ENCODE measurements at regions not wholly inside any gene's neighbourhood (a gene's known extent, or its start where the extent isn't known, plus 50 kb on each side); places are given as distances from the start of the nearest gene placed in this dataset.

GRCh38 chr5:161134956-161135355, 282.9 kb upstream of the ATP10B start:
- no peaks in the 10 kb centered on the region for H3F3A ChIP-seq (replicated peaks; ENCODE audit: insufficient read depth)
- CTCF ChIA-PET: no interaction called here
- no peaks in the 10 kb centered on the region for H3K79me2 ChIP-seq (ENCODE audit: insufficient read depth)
- no peaks in the 10 kb centered on the region for H3K36me3 ChIP-seq (replicated peaks in 1 of 2; ENCODE audit: control insufficient read depth in 1 of 2, insufficient read depth in 2 of 2, low read length in 1 of 2)
- POLR2A ChIA-PET: no interaction called here
- no peak for TF ChIP-seq NRF1 (IDR thresholded peaks at IDR 0.05; ENCODE audit: low read depth, low read length)
- no peak for TF ChIP-seq FOXJ3 (CRISPR knock-in tag; IDR thresholded peaks at IDR 0.05)
- H3K27ac ChIP-seq (ENCODE audit: low read depth in 2 of 2, low read length in 1 of 2): no peak overlapping the region
- no peak overlapping the region for H2AFZ ChIP-seq (ENCODE audit: low read depth)
- 6% methylated on average over 4 of the region's 5 CpGs for WGBS (ENCODE audit: low lambda C conversion rate)
- no peaks in the 10 kb centered on the region for H3K9me2 ChIP-seq
- no peaks in the 10 kb centered on the region for H3K27me3 ChIP-seq (ENCODE audit: insufficient read depth)
- no peak overlapping the region for H3K4me3 ChIP-seq (ENCODE audit: low read depth in 2 of 2, low read length in 1 of 2)
- no peak overlapping the region for H3K4me2 ChIP-seq
- DNase-seq: no peak
- H4K20me1 ChIP-seq (ENCODE audit: insufficient read depth): no peaks in the 10 kb centered on the region
- no peak overlapping the region for H3K9ac ChIP-seq
- H3K4me1 ChIP-seq (ENCODE audit: control insufficient read depth in 1 of 2, insufficient read depth in 2 of 2, low read depth in 1 of 2, low read length in 1 of 2): no peaks in the 10 kb centered on the region
- no peaks in the 10 kb centered on the region for H3K9me3 ChIP-seq

GRCh38 chr5:161134083-161134482, 282.1 kb upstream of the ATP10B start:
- Histone ChIP-seq H3K27ac (ENCODE audit: low read depth in 2 of 2, low read length in 1 of 2) (no peak overlapping the region), H3K9me2 (no peaks in the 10 kb centered on the region), H3K4me1 (ENCODE audit: control insufficient read depth in 1 of 2, insufficient read depth in 2 of 2, low read depth in 1 of 2, low read length in 1 of 2) (no peaks in the 10 kb centered on the region), H3K9ac (no peak overlapping the region), H3K4me3 (ENCODE audit: low read depth in 2 of 2, low read length in 1 of 2) (no peak overlapping the region), H4K20me1 (ENCODE audit: insufficient read depth) (no peaks in the 10 kb centered on the region), H3K9me3 (no peaks in the 10 kb centered on the region), H3K79me2 (ENCODE audit: insufficient read depth) (no peaks in the 10 kb centered on the region), H3K27me3 (ENCODE audit: insufficient read depth) (no peaks in the 10 kb centered on the region), H3K4me2 (no peak overlapping the region), H3K36me3 (replicated peaks in 1 of 2; ENCODE audit: control insufficient read depth in 1 of 2, insufficient read depth in 2 of 2, low read length in 1 of 2) (no peaks in the 10 kb centered on the region), H3F3A (replicated peaks; ENCODE audit: insufficient read depth) (no peaks in the 10 kb centered on the region), H2AFZ (ENCODE audit: low read depth) (no peak overlapping the region)
- no peak for TF ChIP-seq YY1 (IDR thresholded peaks at IDR 0.05; ENCODE audit: low read depth)
- CTCF ChIA-PET: interaction anchor here (0.6 kb wide), 1 partner anchor 310 kb away, joined by 3 read pairs; no protein-coding TSS in a partner anchor
- POLR2A ChIA-PET: no interaction called here
- no peak for DNase-seq
- 25% methylated on average over 2 of the region's 2 CpGs for WGBS (ENCODE audit: low lambda C conversion rate)

GRCh38 chr5:161115941-161116340, 263.9 kb upstream of the ATP10B start:
- H4K20me1 ChIP-seq (ENCODE audit: insufficient read depth): no peaks in the 10 kb centered on the region

More at GRCh38 chr5:161115941-161116340, 263.9 kb upstream of the ATP10B start:
- no peak for DNase-seq
- Histone ChIP-seq H3K4me2 (no peak overlapping the region), H3F3A (replicated peaks; ENCODE audit: insufficient read depth) (no peaks in the 10 kb centered on the region), H3K9me3 (no peaks in the 10 kb centered on the region), H3K36me3 (replicated peaks in 1 of 2; ENCODE audit: control insufficient read depth in 1 of 2, insufficient read depth in 2 of 2, low read length in 1 of 2) (no peaks in the 10 kb centered on the region), H3K4me1 (ENCODE audit: control insufficient read depth in 1 of 2, insufficient read depth in 2 of 2, low read depth in 1 of 2, low read length in 1 of 2) (no peaks in the 10 kb centered on the region), H3K27ac (ENCODE audit: low read depth in 2 of 2, low read length in 1 of 2) (no peak overlapping the region), H3K9ac (no peak overlapping the region), H3K9me2 (no peaks in the 10 kb centered on the region), H3K27me3 (ENCODE audit: insufficient read depth) (no peaks in the 10 kb centered on the region), H3K79me2 (ENCODE audit: insufficient read depth) (no peaks in the 10 kb centered on the region), H3K4me3 (ENCODE audit: low read depth in 2 of 2, low read length in 1 of 2) (no peak overlapping the region), H2AFZ (ENCODE audit: low read depth) (no peak overlapping the region)
- ChIA-PET CTCF (no interaction called here), POLR2A (no interaction called here)
- 1% methylated on average over 2 of the region's 2 CpGs for WGBS (ENCODE audit: low lambda C conversion rate)
- TF ChIP-seq RAD21 (IDR thresholded peaks at IDR 0.05; ENCODE audit: low read length): no peak
- TF ChIP-seq USF1 (IDR thresholded peaks at IDR 0.05; ENCODE audit: borderline replicate concordance, low read depth): no peak
- no peak for TF ChIP-seq TEAD4 (IDR thresholded peaks at IDR 0.05; ENCODE audit: borderline replicate concordance, insufficient read depth)
- TF ChIP-seq IRF3 (IDR thresholded peaks at IDR 0.05; ENCODE audit: low read depth, low read length): no peak
- TF ChIP-seq MXI1 (IDR thresholded peaks at IDR 0.05; ENCODE audit: low read depth, low read length): no peak
- no peak for TF ChIP-seq PBX3 (IDR thresholded peaks at IDR 0.05)
- TF ChIP-seq MEF2A (IDR thresholded peaks at IDR 0.05; ENCODE audit: borderline replicate concordance, low read depth): no peak

Data from SK-N-SH (cell line).